Esophagus squamous epithelium (tissue), 5 donors: ENCODE measurements at regions not wholly inside any gene's neighbourhood (a gene's known extent, or its start where the extent isn't known, plus 50 kb on each side); places are given as distances from the start of the nearest gene placed in this dataset.

Source experiments
- DNase-seq: peaks from one replicate; lab custom pipeline; 2025; lab: John Stamatoyannopoulos, UW
- H3K27ac ChIP-seq, 4 donors: fragments of 200-600 bp; sonication (generic); one replicate each; pipeline ENCODE4 v1.5.1; 2016 to 2019; ENCODE audit warnings: mild to moderate bottlenecking in 1 of 4
- H3K27me3 ChIP-seq, 4 donors: fragments of 200-600 bp; sonication (generic); 1 replicate in 3 of 4; 2 replicates in 1 of 4; pipeline versions ENCODE4 v1.5.1 to v1.6.0; 2017 to 2021; ENCODE audit warnings: antibody characterized with exemption in 1 of 4
- H3K36me3 ChIP-seq, 3 donors: fragments of 200-600 bp; sonication (generic); one replicate each; pipeline ENCODE4 v1.5.1; 2016 to 2019
- H3K4me1 ChIP-seq, 3 donors: fragments of 200-600 bp; sonication (generic); one replicate each; pipeline ENCODE4 v1.5.1; 2017 to 2019
- H3K4me3 ChIP-seq, 4 donors: fragments of 200-600 bp; sonication (generic); 1 replicate in 3 of 4; 2 replicates in 1 of 4; pipeline ENCODE4 v1.5.1; 2016 to 2019; ENCODE audit warnings: mild to moderate bottlenecking in 2 of 4, moderate library complexity in 1 of 4
- H3K9me3 ChIP-seq, 3 donors: fragments of 200-600 bp; sonication (generic); one replicate each; pipeline ENCODE4 v1.5.1; 2016 to 2019
- POLR2A ChIP-seq, 4 donors: fragments of 450-650 bp; IDR thresholded peaks; one replicate each; pipeline ENCODE4 v1.6.1; 2017; ENCODE audit warnings: antibody characterized with exemption in 4 of 4, mild to moderate bottlenecking in 4 of 4, moderate library complexity in 3 of 4
- WGBS, 2 donors: methylation state at CpG; one replicate each; pipeline ENCODE4 v1.1.5; 2018; 5-methylcytosine and 5-hydroxymethylcytosine counted together
- intact Hi-C: fragments of 100-400 bp; cut with DNase I; formaldehyde crosslinking; loops from one replicate; pipeline ENCODE4 v1.15.0; 2022
- TF ChIP-seq, protein P1 (sequence below), 6 experiments: fragments of 450-650 bp in 4 of 6; fragments of 200-600 bp in 2 of 6; sonication (generic) in 2 of 6; IDR thresholded peaks; one replicate each; pipeline ENCODE4 v1.5.1; 2016 to 2019; ENCODE audit warnings: antibody characterized with exemption in 6 of 6, mild to moderate bottlenecking in 4 of 6, moderate library complexity in 4 of 6
- donor health status: DM: yes; HTN: yes; CAD: no.

DNA sequence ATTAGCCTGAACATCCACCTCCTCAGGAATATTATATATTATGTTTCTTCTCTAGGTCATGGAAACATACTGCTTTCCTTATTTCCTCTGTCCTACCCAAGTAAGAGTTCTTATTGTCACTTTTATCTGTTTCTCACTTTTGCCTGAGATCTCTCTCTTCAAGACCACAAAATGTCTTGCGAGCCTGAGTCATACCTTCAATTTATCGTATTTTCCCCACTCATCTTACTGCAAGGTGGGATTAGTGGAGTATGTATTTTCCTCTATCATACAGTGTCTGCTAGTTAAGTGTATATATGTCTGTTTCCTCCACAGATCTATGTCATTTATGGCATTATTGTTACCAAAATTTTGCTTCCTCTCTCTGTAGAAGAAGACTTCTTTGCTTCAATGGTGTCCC is 124.5 kb downstream of the EIF4E start:
- H3K9me3 ChIP-seq = no peaks in the 10 kb centered on the region
- H3K4me1 ChIP-seq = peaks cover 0 to 11% (median 0%) of the 10 kb centered on the region in 3 donors
- no peak for DNase-seq
- H3K36me3 ChIP-seq = no peaks in the 10 kb centered on the region
- no peak overlapping the region for H3K4me3 ChIP-seq
- 86 to 88% methylated on average over 2 of the region's 2 CpGs for WGBS, 2 donors
- no peak for TF ChIP-seq POLR2A (IDR thresholded peaks at IDR 0.05)
- TF ChIP-seq, protein P1, sequence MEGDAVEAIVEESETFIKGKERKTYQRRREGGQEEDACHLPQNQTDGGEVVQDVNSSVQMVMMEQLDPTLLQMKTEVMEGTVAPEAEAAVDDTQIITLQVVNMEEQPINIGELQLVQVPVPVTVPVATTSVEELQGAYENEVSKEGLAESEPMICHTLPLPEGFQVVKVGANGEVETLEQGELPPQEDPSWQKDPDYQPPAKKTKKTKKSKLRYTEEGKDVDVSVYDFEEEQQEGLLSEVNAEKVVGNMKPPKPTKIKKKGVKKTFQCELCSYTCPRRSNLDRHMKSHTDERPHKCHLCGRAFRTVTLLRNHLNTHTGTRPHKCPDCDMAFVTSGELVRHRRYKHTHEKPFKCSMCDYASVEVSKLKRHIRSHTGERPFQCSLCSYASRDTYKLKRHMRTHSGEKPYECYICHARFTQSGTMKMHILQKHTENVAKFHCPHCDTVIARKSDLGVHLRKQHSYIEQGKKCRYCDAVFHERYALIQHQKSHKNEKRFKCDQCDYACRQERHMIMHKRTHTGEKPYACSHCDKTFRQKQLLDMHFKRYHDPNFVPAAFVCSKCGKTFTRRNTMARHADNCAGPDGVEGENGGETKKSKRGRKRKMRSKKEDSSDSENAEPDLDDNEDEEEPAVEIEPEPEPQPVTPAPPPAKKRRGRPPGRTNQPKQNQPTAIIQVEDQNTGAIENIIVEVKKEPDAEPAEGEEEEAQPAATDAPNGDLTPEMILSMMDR (IDR thresholded peaks at IDR 0.05) = no peak
- no peak overlapping the region for H3K27ac ChIP-seq
- H3K27me3 ChIP-seq = no peaks in the 10 kb centered on the region
- intact Hi-C loops = no loop called here

DNA sequence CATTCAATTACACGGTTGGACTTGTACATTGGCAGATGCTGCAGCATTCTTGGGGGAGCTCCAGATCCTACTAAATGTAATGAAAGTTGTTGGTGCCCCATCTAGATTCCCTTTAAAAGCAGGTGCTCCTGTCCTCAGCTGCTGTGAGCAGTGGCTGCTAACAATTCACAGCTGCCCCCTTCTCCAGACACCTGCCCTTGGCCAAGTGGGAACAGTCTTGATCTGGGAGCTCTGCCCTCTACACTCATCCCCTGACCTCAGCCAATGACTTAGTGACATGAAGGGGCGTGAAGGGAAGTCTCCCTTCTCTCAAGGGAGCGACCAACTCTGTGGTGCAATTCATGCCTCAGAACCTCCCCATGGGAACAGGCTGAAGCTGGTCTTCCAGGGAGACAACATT is 125.7 kb downstream of the EIF4E start:
- Histone ChIP-seq H3K4me3 (no peak overlapping the region), H3K4me1 (peaks cover 0 to 11% (median 0%) of the 10 kb centered on the region in 3 donors), H3K36me3 (no peaks in the 10 kb centered on the region), H3K27ac (no peak overlapping the region), H3K9me3 (no peaks in the 10 kb centered on the region), H3K27me3 (no peaks in the 10 kb centered on the region)
- DNase-seq = no peak
- 54 to 63% methylated on average over 3 of the region's 3 CpGs for WGBS, 2 donors
- intact Hi-C loops = no loop called here
- TF ChIP-seq POLR2A (IDR thresholded peaks at IDR 0.05) = no peak
- TF ChIP-seq, protein P1 (IDR thresholded peaks at IDR 0.05) = no peak

DNA sequence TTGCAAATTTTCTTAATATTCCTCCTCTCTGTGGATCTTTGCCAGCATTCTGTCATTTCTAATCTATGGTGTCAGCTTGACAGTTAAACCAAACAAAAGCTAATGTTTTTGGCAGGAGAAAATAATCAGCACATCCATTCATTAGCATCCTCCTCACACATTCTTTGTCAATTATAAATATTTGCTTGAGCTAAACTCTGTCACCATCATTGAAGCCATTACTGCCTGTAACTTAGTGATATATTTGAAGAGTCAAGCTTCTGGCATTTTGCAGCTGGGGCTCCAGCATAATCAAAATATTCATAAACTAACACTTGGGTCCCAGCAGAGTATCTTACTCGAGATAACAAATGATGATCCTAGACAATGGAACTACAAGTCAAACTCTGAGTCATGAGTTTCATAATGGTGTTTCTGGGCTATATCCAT is 126.1 kb downstream of the EIF4E start:
- intact Hi-C loops = no loop called here
- no peaks in the 10 kb centered on the region for H3K9me3 ChIP-seq
- no peak overlapping the region for H3K4me3 ChIP-seq
- H3K36me3 ChIP-seq = no peaks in the 10 kb centered on the region
- H3K4me1 ChIP-seq = peaks cover 0 to 11% (median 0%) of the 10 kb centered on the region in 3 donors
- H3K27me3 ChIP-seq = no peaks in the 10 kb centered on the region
- TF ChIP-seq POLR2A (IDR thresholded peaks at IDR 0.05) = no peak
- TF ChIP-seq, protein P1 (IDR thresholded peaks at IDR 0.05) = no peak
- WGBS, 2 donors = 17 to 35% methylated on average over 1 of the region's 1 CpG
- no peak for DNase-seq
- H3K27ac ChIP-seq = no peak overlapping the region

DNA sequence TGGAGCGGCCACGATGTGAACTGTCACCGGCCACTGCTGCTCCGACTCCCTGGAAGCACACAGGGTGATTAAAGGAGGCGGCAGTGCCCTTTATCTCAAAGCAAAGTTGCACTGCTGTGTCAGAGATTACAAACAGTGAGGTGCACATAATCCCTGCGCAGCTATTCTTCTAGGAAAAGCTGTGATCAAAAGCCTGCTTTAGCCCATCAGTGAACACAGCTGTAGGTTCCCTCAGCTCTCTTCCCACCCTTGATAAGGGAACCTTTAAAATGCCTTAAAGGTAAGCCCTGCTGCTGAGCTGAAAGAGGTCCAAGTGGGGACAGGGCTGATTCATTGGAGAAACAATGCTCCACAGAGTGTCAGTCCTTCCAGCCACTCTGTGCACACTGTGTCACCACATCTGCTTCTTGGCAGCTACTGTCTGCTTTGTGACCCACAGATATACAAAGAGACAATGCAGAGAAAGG is 127.6 kb downstream of the EIF4E start:
- peaks cover 0 to 11% (median 0%) of the 10 kb centered on the region in 3 donors for H3K4me1 ChIP-seq
- H3K9me3 ChIP-seq = no peaks in the 10 kb centered on the region
- intact Hi-C loops = no loop called here
- H3K27me3 ChIP-seq = no peaks in the 10 kb centered on the region
- no peak overlapping the region for H3K27ac ChIP-seq
- DNase-seq = no peak
- WGBS, 2 donors = 91 to 100% methylated on average over 3 to 4 of the region's 6 CpGs
- TF ChIP-seq, protein P1 (IDR thresholded peaks at IDR 0.05) = no peak
- TF ChIP-seq POLR2A (IDR thresholded peaks at IDR 0.05) = no peak
- H3K36me3 ChIP-seq = no peaks in the 10 kb centered on the region
- H3K4me3 ChIP-seq = no peak overlapping the region

DNA sequence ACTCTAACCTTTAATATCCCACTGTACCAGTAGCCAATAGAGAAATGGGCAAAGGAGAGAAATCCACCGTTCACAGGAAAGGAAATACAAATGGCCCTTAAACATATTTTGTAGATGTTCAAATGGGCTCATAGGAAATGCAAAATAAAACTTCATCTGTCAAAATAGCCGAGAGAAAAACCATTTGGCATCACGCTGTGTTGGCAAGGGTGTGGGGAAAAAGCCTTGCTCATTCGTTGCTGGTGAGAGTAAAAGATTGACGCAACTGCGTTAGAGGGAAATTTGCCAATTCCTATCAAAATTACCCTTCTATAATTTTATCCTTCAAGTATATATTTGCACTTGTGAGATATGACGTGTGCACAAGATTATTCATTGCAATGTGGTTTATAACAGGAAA is 131.9 kb downstream of the EIF4E start:
- no peak for TF ChIP-seq POLR2A (IDR thresholded peaks at IDR 0.05)
- TF ChIP-seq, protein P1 (IDR thresholded peaks at IDR 0.05) = no peak
- Histone ChIP-seq H3K36me3 (no peaks in the 10 kb centered on the region), H3K4me3 (no peak overlapping the region), H3K27ac (no peak overlapping the region), H3K9me3 (no peaks in the 10 kb centered on the region), H3K4me1 (peaks cover 0 to 24% (median 11%) of the 10 kb centered on the region in 3 donors), H3K27me3 (no peaks in the 10 kb centered on the region)
- no peak for DNase-seq
- intact Hi-C loops = no loop called here
- 71 to 76% methylated on average over 7 of the region's 7 CpGs for WGBS, 2 donors
